ENCODE measurements at regions not wholly inside any gene's neighbourhood (a gene's known extent, or its start where the extent isn't known, plus 50 kb on each side); places are given as distances from the start of the nearest gene placed in this dataset.

- DNase-seq = no peak
Measured at GRCh38 chr12:68560851-68561422, 49.8 kb upstream of the RAP1B start.

Measured in CD4-positive, alpha-beta T cell treated with Interferon gamma for 1 hour (primary cell).